Hepatocyte (in vitro differentiated cells): ENCODE measurements at regions not wholly inside any gene's neighbourhood (a gene's known extent, or its start where the extent isn't known, plus 50 kb on each side); places are given as distances from the start of the nearest gene placed in this dataset.

ENCODE experiments used
- DNase-seq: peaks from one replicate; pipeline ENCODE4 v3.0.0-alpha.2; 2016; ENCODE audit warnings: low spot score
- H2AFZ ChIP-seq: fragments of 200-600 bp; sonication (generic); 2 replicates; pipeline ENCODE4 v1.6.0; 2016; ENCODE audit warnings: antibody characterized with exemption, mild to moderate bottlenecking
- H3K27ac ChIP-seq: fragments of 200-600 bp; sonication (generic); 2 replicates; pipeline ENCODE4 v1.5.1; 2016; ENCODE audit warnings: mild to moderate bottlenecking
- H3K27me3 ChIP-seq: fragments of 200-600 bp; sonication (generic); 2 replicates; pipeline ENCODE4 v1.6.1; 2016
- H3K36me3 ChIP-seq: fragments of 200-600 bp; sonication (generic); replicated peaks from 2 replicates; pipeline ENCODE4 v1.5.1; 2016; ENCODE audit warnings: low read depth; ENCODE audit not compliant: insufficient read depth
- H3K4me1 ChIP-seq: fragments of 200-600 bp; sonication (generic); 2 replicates; pipeline ENCODE4 v1.5.1; 2016; ENCODE audit warnings: mild to moderate bottlenecking, moderate library complexity; ENCODE audit not compliant: insufficient read depth
- H3K4me2 ChIP-seq: fragments of 200-600 bp; sonication (generic); 2 replicates; pipeline ENCODE4 v1.6.0; 2016
- H3K4me3 ChIP-seq: fragments of 200-600 bp; sonication (generic); 2 replicates; pipeline ENCODE4 v1.5.1; 2016; ENCODE audit warnings: mild to moderate bottlenecking
- H3K79me2 ChIP-seq: fragments of 200-600 bp; sonication (generic); 2 replicates; pipeline ENCODE4 v1.6.0; 2017; ENCODE audit warnings: mild to moderate bottlenecking
- H3K9me2 ChIP-seq: fragments of 200-600 bp; sonication (generic); replicated peaks from 2 replicates; pipeline ENCODE4 v1.6.0; 2017; ENCODE audit warnings: mild to moderate bottlenecking; ENCODE audit not compliant: insufficient read depth
- H3K9me3 ChIP-seq: fragments of 200-600 bp; sonication (generic); 2 replicates; pipeline ENCODE4 v1.5.1; 2016; ENCODE audit warnings: low read depth, mild to moderate bottlenecking
- H4K20me1 ChIP-seq: fragments of 200-600 bp; sonication (generic); 2 replicates; pipeline ENCODE4 v1.6.0; 2016; ENCODE audit warnings: mild to moderate bottlenecking; ENCODE audit not compliant: insufficient read depth, poor library complexity, severe bottlenecking
- EZH2 ChIP-seq: fragments of 200-600 bp; sonication (generic); IDR thresholded peaks from 2 replicates; pipeline ENCODE4 v1.6.1; 2016; ENCODE audit warnings: antibody characterized with exemption, mild to moderate bottlenecking, borderline replicate concordance
- EZH2phosphoT487 ChIP-seq: fragments of 200-600 bp; sonication (generic); IDR thresholded peaks from one replicate; pipeline ENCODE4 v1.6.1; 2018; ENCODE audit warnings: antibody characterized with exemption, mild to moderate bottlenecking, low read depth, moderate library complexity; ENCODE audit not compliant: unreplicated experiment, severe bottlenecking
- WGBS: methylation state at CpG from one replicate; pipeline ENCODE4 v1.1.6; 2016; ENCODE audit warnings: low lambda C conversion rate; ENCODE audit errors: missing lambda C conversion rate; 5-methylcytosine and 5-hydroxymethylcytosine counted together
- TF ChIP-seq, protein P1 (sequence below): fragments of 200-600 bp; sonication (generic); IDR thresholded peaks from 2 replicates; pipeline ENCODE4 v1.5.1; 2016; ENCODE audit warnings: antibody characterized with exemption, mild to moderate bottlenecking; ENCODE audit not compliant: poor library complexity

DNA sequence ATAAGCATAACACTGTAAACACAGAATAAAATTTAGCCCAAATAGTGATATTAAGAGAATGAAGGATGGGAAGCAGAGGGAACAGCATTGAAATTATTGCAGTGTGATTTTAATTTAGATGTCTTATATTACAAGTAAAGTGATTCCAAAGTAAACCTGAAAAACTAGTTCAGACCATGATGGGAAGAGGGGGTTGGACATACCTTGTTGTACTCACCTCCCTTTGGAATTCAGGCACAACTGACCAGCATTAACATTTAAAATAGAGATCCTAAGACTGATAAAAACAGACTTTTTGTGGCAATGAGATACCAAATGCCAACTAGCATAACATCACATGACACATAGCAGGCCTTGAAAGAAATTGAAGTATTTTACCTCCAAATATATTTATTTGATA, 210.0 kb upstream of the ADRA1D start:
- TF ChIP-seq, protein P1, sequence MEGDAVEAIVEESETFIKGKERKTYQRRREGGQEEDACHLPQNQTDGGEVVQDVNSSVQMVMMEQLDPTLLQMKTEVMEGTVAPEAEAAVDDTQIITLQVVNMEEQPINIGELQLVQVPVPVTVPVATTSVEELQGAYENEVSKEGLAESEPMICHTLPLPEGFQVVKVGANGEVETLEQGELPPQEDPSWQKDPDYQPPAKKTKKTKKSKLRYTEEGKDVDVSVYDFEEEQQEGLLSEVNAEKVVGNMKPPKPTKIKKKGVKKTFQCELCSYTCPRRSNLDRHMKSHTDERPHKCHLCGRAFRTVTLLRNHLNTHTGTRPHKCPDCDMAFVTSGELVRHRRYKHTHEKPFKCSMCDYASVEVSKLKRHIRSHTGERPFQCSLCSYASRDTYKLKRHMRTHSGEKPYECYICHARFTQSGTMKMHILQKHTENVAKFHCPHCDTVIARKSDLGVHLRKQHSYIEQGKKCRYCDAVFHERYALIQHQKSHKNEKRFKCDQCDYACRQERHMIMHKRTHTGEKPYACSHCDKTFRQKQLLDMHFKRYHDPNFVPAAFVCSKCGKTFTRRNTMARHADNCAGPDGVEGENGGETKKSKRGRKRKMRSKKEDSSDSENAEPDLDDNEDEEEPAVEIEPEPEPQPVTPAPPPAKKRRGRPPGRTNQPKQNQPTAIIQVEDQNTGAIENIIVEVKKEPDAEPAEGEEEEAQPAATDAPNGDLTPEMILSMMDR: no peak
- TF ChIP-seq EZH2phosphoT487: no peak
- no peak for TF ChIP-seq EZH2
- no peaks in the 10 kb centered on the region for H3K4me1 ChIP-seq
- H3K27me3 ChIP-seq: no peaks in the 10 kb centered on the region
- H3K79me2 ChIP-seq: no peaks in the 10 kb centered on the region
- H4K20me1 ChIP-seq: no peaks in the 10 kb centered on the region
- H3K36me3 ChIP-seq: no peaks in the 10 kb centered on the region
- H3K4me2 ChIP-seq: no peak overlapping the region
- H3K4me3 ChIP-seq: no peak overlapping the region
- no peaks in the 10 kb centered on the region for H3K9me2 ChIP-seq
- H3K9me3 ChIP-seq: no peaks in the 10 kb centered on the region
- no peak overlapping the region for H2AFZ ChIP-seq
- DNase-seq: no peak
- no peak overlapping the region for H3K27ac ChIP-seq

DNA sequence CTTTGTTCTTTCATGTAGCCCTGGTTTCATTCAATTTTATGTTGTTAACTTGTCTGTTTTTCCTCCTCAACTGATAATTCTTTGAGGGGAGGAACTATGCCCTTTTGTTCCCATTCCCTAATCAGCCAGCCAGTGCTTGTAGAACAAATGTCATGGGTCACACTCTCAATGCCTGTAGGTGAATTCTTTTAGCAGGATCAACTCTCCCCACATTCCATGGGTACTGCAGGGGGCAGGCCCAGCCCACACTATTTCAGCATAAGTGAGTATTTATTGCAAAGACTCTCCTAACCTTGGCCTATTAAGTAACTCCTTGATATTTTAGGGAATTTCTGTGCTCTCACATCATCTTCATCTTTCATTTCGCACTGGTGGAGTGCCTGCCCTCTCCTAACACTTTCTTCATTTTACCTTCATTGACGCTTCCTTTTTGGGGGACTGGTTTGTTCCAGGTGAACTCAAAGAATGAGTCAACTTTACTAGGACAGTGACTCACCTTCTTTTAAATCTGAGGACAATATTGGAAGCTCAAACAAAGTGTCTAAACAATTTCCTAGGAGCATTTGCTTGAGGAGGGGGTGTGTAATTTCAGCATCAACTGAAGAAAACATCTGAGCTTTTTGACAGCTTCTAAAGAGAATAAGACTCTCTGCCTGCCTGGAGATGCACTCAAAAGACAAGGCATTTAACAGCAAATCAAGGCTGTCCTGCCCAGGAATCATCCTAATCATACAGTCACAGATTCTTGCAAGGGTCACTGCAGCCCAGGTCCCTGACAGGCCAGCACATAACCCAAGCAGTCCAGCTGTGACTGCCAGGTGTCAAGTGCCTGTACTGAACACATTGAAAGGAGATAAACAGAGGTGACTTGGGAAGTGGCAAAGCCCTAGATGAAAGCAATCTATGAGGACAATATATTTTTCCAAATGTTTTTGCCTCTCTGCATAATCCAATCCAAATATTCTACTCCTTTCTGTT, 208.8 kb upstream of the ADRA1D start:
- DNase-seq: no peak
- Histone ChIP-seq H3K4me1 (no peaks in the 10 kb centered on the region), H3K9me3 (no peaks in the 10 kb centered on the region), H3K27ac (peak overlapping the region; percentile 9), H3K9me2 (no peaks in the 10 kb centered on the region), H3K36me3 (no peaks in the 10 kb centered on the region), H3K4me2 (no peak overlapping the region), H3K79me2 (no peaks in the 10 kb centered on the region), H2AFZ (no peak overlapping the region), H3K4me3 (no peak overlapping the region), H4K20me1 (no peaks in the 10 kb centered on the region), H3K27me3 (no peaks in the 10 kb centered on the region)
- TF ChIP-seq, protein P1: no peak
- 76% methylated on average over 2 of the region's 2 CpGs for WGBS

DNA sequence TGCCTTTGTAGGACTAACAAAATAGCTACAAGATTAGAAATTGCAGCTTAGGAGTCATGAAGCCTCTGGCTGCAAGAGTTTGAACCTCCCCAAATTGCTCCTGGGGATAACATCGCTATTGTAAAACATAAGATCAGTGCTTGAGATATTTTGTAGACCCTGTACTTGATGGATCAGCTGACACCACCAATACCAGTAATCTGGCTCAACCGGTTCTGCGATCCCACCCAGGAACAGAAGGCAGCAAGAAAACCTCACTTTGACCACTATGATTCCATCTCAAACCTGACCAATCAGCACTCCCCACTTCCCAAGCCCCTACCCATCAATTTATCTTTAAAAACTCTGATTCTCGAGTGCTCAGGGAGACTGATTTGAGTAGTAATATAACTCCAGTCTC, 206.9 kb upstream of the ADRA1D start:
- H3K9me3 ChIP-seq: no peaks in the 10 kb centered on the region
- no peaks in the 10 kb centered on the region for H3K36me3 ChIP-seq
- H3K27me3 ChIP-seq: no peaks in the 10 kb centered on the region
- H3K4me2 ChIP-seq: no peak overlapping the region
- H3K9me2 ChIP-seq: no peaks in the 10 kb centered on the region
- 89% methylated on average over 4 of the region's 4 CpGs for WGBS
- DNase-seq: no peak
- no peak overlapping the region for H3K4me3 ChIP-seq
- H2AFZ ChIP-seq: no peak overlapping the region
- H3K4me1 ChIP-seq: no peaks in the 10 kb centered on the region
- H3K27ac ChIP-seq: no peak overlapping the region
- TF ChIP-seq, protein P1: no peak
- TF ChIP-seq EZH2: no peak
- TF ChIP-seq EZH2phosphoT487: no peak
- no peaks in the 10 kb centered on the region for H4K20me1 ChIP-seq
- no peaks in the 10 kb centered on the region for H3K79me2 ChIP-seq
